HL-60 (cell line): ENCODE measurements at regions not wholly inside any gene's neighbourhood (a gene's known extent, or its start where the extent isn't known, plus 50 kb on each side); places are given as distances from the start of the nearest gene placed in this dataset.

Source experiments
- DNase-seq, 2 experiments: peaks; one replicate each; pipeline ENCODE4 v3.0.0-alpha.2; 2010 to 2020; ENCODE audit warnings: low read depth in 1 of 2, low spot score in 1 of 2
- H3K27ac ChIP-seq: fragments of 250-450 bp; sonication (Bioruptor Pico); replicated peaks from 2 replicates; pipeline ENCODE4 v1.5.1; 2020; ENCODE audit warnings: mild to moderate bottlenecking, moderate library complexity
- H3K27me3 ChIP-seq: fragments of 250-450 bp; sonication (Bioruptor Pico); 2 replicates; pipeline ENCODE4 v1.5.1; 2021; ENCODE audit warnings: mild to moderate bottlenecking, moderate library complexity; ENCODE audit not compliant: insufficient read depth, poor library complexity, severe bottlenecking
- H3K4me3 ChIP-seq: replicated peaks from 2 replicates; pipeline ENCODE4 v1.5.1; 2011; ENCODE audit warnings: mild to moderate bottlenecking, control low read depth, low read length; ENCODE audit not compliant: insufficient read depth
- CTCF ChIP-seq: IDR thresholded peaks from one replicate; pipeline ENCODE4 v1.5.1; 2011; ENCODE audit warnings: low read length, control low read depth, inconsistent platforms; ENCODE audit not compliant: insufficient read depth
- GABPA ChIP-seq: IDR thresholded peaks from 2 replicates; pipeline ENCODE4 v1.6.1; 2012; ENCODE audit warnings: low read depth
- POLR2AphosphoS5 ChIP-seq: IDR thresholded peaks from 2 replicates; pipeline ENCODE4 v1.6.1; 2012; ENCODE audit warnings: low read depth
- REST ChIP-seq: IDR thresholded peaks from 2 replicates; pipeline ENCODE4 v1.6.1; 2012; ENCODE audit warnings: low read depth; ENCODE audit not compliant: insufficient replicate concordance
- SPI1 ChIP-seq: IDR thresholded peaks from 2 replicates; pipeline ENCODE4 v1.6.1; 2012; ENCODE audit warnings: low read depth, mild to moderate bottlenecking, borderline replicate concordance

- Histone ChIP-seq H3K27me3 (no peaks in the 10 kb centered on the region), H3K27ac (no peak overlapping the region), H3K4me3 (no peak overlapping the region)
- no peak for DNase-seq
- TF ChIP-seq GABPA (no peak), SPI1 (no peak), REST (no peak)
Observed at GRCh38 chr2:51465326-51465725, 433.4 kb upstream of the NRXN1 start.

- DNase-seq = no peak
- Histone ChIP-seq H3K27me3 (no peaks in the 10 kb centered on the region), H3K4me3 (no peak overlapping the region), H3K27ac (no peak overlapping the region)
- TF ChIP-seq REST (no peak), SPI1 (no peak), CTCF (no peak), GABPA (no peak), POLR2AphosphoS5 (no peak)
Observed at GRCh38 chr2:51454177-51454576, 422.2 kb upstream of the NRXN1 start.

- no peak for TF ChIP-seq CTCF
- no peak for TF ChIP-seq SPI1
- no peak for TF ChIP-seq REST
- no peak for TF ChIP-seq POLR2AphosphoS5
- no peak for TF ChIP-seq GABPA
- Histone ChIP-seq H3K27me3 (no peaks in the 10 kb centered on the region), H3K4me3 (no peak overlapping the region), H3K27ac (no peak overlapping the region)
- DNase-seq = no peak
Observed at GRCh38 chr2:51448911-51449310, 417.0 kb upstream of the NRXN1 start.

- H3K27ac ChIP-seq = no peak overlapping the region
- no peak for DNase-seq
- no peak overlapping the region for H3K4me3 ChIP-seq
- TF ChIP-seq CTCF (no peak), POLR2AphosphoS5 (no peak), SPI1 (no peak), REST (no peak), GABPA (no peak)
- no peaks in the 10 kb centered on the region for H3K27me3 ChIP-seq
Observed at GRCh38 chr2:51441786-51442185, 409.9 kb upstream of the NRXN1 start.
